Suprapubic skin (tissue), 3 donors: ENCODE measurements at regions not wholly inside any gene's neighbourhood (a gene's known extent, or its start where the extent isn't known, plus 50 kb on each side); places are given as distances from the start of the nearest gene placed in this dataset.

Experiments
- CTCF ChIP-seq, 2 donors: fragments of 200-600 bp in 1 of 2; fragments of 450-650 bp in 1 of 2; sonication (generic) in 1 of 2; IDR thresholded peaks; one replicate each; pipeline ENCODE4 v1.5.1; 2016 to 2019; ENCODE audit warnings: antibody characterized with exemption in 2 of 2, mild to moderate bottlenecking in 1 of 2, moderate library complexity in 1 of 2
- POLR2AphosphoS5 ChIP-seq, 3 donors: sonication (generic); formaldehyde crosslinking; IDR thresholded peaks; one replicate each; pipeline ENCODE4 v1.6.1; 2017; ENCODE audit warnings: antibody characterized with exemption in 3 of 3

- TF ChIP-seq CTCF (IDR thresholded peaks at IDR 0.05) (no peak), POLR2AphosphoS5 (IDR thresholded peaks at IDR 0.05) (no peak)
Observed at GRCh38 chr4:81573840-81574239, 102.1 kb upstream of the RASGEF1B start.
